ENCODE measurements at regions not wholly inside any gene's neighbourhood (a gene's known extent, or its start where the extent isn't known, plus 50 kb on each side); places are given as distances from the start of the nearest gene placed in this dataset.

GRCh38 chr3:44013967-44014366 is 227.7 kb upstream of the TOPAZ1 start:
- Mint-ChIP-seq H3K9me3 (ENCODE audit: unreplicated experiment) (no peaks in the 10 kb centered on the region), H3K27me3 (ENCODE audit: insufficient read depth, unreplicated experiment) (peaks cover under 1% of the 10 kb centered on the region), H3K4me1 (ENCODE audit: low read depth, unreplicated experiment) (no peaks in the 10 kb centered on the region), H3K4me3 (ENCODE audit: unreplicated experiment) (no peak overlapping the region), H3K36me3 (ENCODE audit: insufficient read depth, unreplicated experiment) (no peaks in the 10 kb centered on the region), H3K27ac (ENCODE audit: unreplicated experiment) (no peak overlapping the region)
- CTCF ChIA-PET = no interaction called here
- DNase-seq = no peak
- H3K4me3 ChIP-seq (ENCODE audit: low read depth, low read length) = no peak overlapping the region
- BruUV-seq (replicated peaks) = no TSS peak
- no peaks in the 10 kb centered on the region for H3K9me3 ChIP-seq
- intact Hi-C loops (cut with micrococcal nuclease; ENCODE audit: unreplicated experiment) = no loop called here
- TF ChIP-seq CTCF (IDR thresholded peaks at IDR 0.05; ENCODE audit: insufficient read depth in 1 of 2, low read depth in 1 of 2, low read length in 1 of 2, severe bottlenecking in 1 of 2, unreplicated experiment in 1 of 2) = no peak
- H3K4me1 ChIP-seq = no peaks in the 10 kb centered on the region
- no peaks in the 10 kb centered on the region for H3K36me3 ChIP-seq (ENCODE audit: control insufficient read depth, insufficient read depth, low read length)
- no peaks in the 10 kb centered on the region for H3K27me3 ChIP-seq (replicated peaks; ENCODE audit: control insufficient read depth, insufficient read depth, low read length)
- POLR2A ChIA-PET = no interaction called here

GRCh38 chr3:44015170-44015569 is 226.5 kb upstream of the TOPAZ1 start:
- no peak for TF ChIP-seq CTCF (IDR thresholded peaks at IDR 0.05; ENCODE audit: insufficient read depth in 1 of 2, low read depth in 1 of 2, low read length in 1 of 2, severe bottlenecking in 1 of 2, unreplicated experiment in 1 of 2)
- H3K9me3 Mint-ChIP-seq (ENCODE audit: unreplicated experiment) = no peaks in the 10 kb centered on the region
- H3K4me3 Mint-ChIP-seq (ENCODE audit: unreplicated experiment) = no peak overlapping the region
- no peaks in the 10 kb centered on the region for H3K27me3 Mint-ChIP-seq (ENCODE audit: insufficient read depth, unreplicated experiment)
- no peaks in the 10 kb centered on the region for H3K4me1 ChIP-seq
- no TSS peak for BruUV-seq (replicated peaks)
- intact Hi-C loops (cut with micrococcal nuclease; ENCODE audit: unreplicated experiment) = no loop called here
- no peaks in the 10 kb centered on the region for H3K36me3 ChIP-seq (ENCODE audit: control insufficient read depth, insufficient read depth, low read length)
- no peaks in the 10 kb centered on the region for H3K27me3 ChIP-seq (replicated peaks; ENCODE audit: control insufficient read depth, insufficient read depth, low read length)
- ChIA-PET CTCF (no interaction called here), POLR2A (no interaction called here)
- no peak overlapping the region for H3K4me3 ChIP-seq (ENCODE audit: low read depth, low read length)
- no peaks in the 10 kb centered on the region for H3K36me3 Mint-ChIP-seq (ENCODE audit: insufficient read depth, unreplicated experiment)
- no peaks in the 10 kb centered on the region for H3K4me1 Mint-ChIP-seq (ENCODE audit: low read depth, unreplicated experiment)
- H3K27ac Mint-ChIP-seq (ENCODE audit: unreplicated experiment) = no peak overlapping the region
- no peaks in the 10 kb centered on the region for H3K9me3 ChIP-seq
- no peak for DNase-seq

GRCh38 chr3:44016818-44017217 is 224.9 kb upstream of the TOPAZ1 start:
- Mint-ChIP-seq H3K4me3 (ENCODE audit: unreplicated experiment) (no peak overlapping the region), H3K4me1 (ENCODE audit: low read depth, unreplicated experiment) (no peaks in the 10 kb centered on the region), H3K9me3 (ENCODE audit: unreplicated experiment) (no peaks in the 10 kb centered on the region), H3K27me3 (ENCODE audit: insufficient read depth, unreplicated experiment) (no peaks in the 10 kb centered on the region), H3K27ac (ENCODE audit: unreplicated experiment) (no peak overlapping the region), H3K36me3 (ENCODE audit: insufficient read depth, unreplicated experiment) (no peaks in the 10 kb centered on the region)
- no peak for DNase-seq
- no peaks in the 10 kb centered on the region for H3K4me1 ChIP-seq
- H3K36me3 ChIP-seq (ENCODE audit: control insufficient read depth, insufficient read depth, low read length) = no peaks in the 10 kb centered on the region
- ChIA-PET POLR2A (no interaction called here), CTCF (no interaction called here)
- H3K27me3 ChIP-seq (replicated peaks; ENCODE audit: control insufficient read depth, insufficient read depth, low read length) = no peaks in the 10 kb centered on the region
- no peaks in the 10 kb centered on the region for H3K9me3 ChIP-seq
- no peak for TF ChIP-seq CTCF (IDR thresholded peaks at IDR 0.05; ENCODE audit: insufficient read depth in 1 of 2, low read depth in 1 of 2, low read length in 1 of 2, severe bottlenecking in 1 of 2, unreplicated experiment in 1 of 2)
- no peak overlapping the region for H3K4me3 ChIP-seq (ENCODE audit: low read depth, low read length)
- BruUV-seq (replicated peaks) = no TSS peak
- intact Hi-C loops (cut with micrococcal nuclease; ENCODE audit: unreplicated experiment) = no loop called here

Data from Caco-2 (cell line).